ENCODE measurements at regions not wholly inside any gene's neighbourhood (a gene's known extent, or its start where the extent isn't known, plus 50 kb on each side); places are given as distances from the start of the nearest gene placed in this dataset.

- peak; percentile 78 for DNase-seq
Observed at GRCh38 chr9:87049929-87050608, 102.8 kb upstream of the GAS1 start.

- no peak for DNase-seq
Observed at GRCh38 chr9:87054999-87055686, 107.8 kb upstream of the GAS1 start.

- no peak for DNase-seq
Observed at GRCh38 chr9:87059772-87060171, 112.5 kb upstream of the GAS1 start.

- no peak for DNase-seq
Observed at GRCh38 chr9:87062746-87063145, 115.4 kb upstream of the GAS1 start.

- no peak for DNase-seq
Observed at GRCh38 chr9:87063246-87063645, 115.9 kb upstream of the GAS1 start.

GRCh38 chr9:87063871-87064270, 116.6 kb upstream of the GAS1 start:
- peak; percentile 79 for DNase-seq

- no peak for DNase-seq
Observed at GRCh38 chr9:87064311-87064710, 117.0 kb upstream of the GAS1 start.

- peak; percentile 33 for DNase-seq
Observed at GRCh38 chr9:87065981-87066380, 118.7 kb upstream of the GAS1 start.

GRCh38 chr9:87067426-87067825, 120.1 kb upstream of the GAS1 start:
- no peak for DNase-seq

GRCh38 chr9:87068177-87068840, 121.0 kb upstream of the GAS1 start:
- no peak for DNase-seq

GRCh38 chr9:87069690-87070089, 122.4 kb upstream of the GAS1 start:
- no peak for DNase-seq

GRCh38 chr9:87070336-87070735, 123.0 kb upstream of the GAS1 start:
- DNase-seq: no peak

GRCh38 chr9:87071473-87071872, 124.2 kb upstream of the GAS1 start:
- DNase-seq: no peak

- DNase-seq: no peak
Observed at GRCh38 chr9:87073692-87074091, 126.4 kb upstream of the GAS1 start.

GRCh38 chr9:87075537-87075936, 128.2 kb upstream of the GAS1 start:
- DNase-seq: no peak

GRCh38 chr9:87076825-87077224, 129.5 kb upstream of the GAS1 start:
- DNase-seq: no peak

GRCh38 chr9:87077986-87078385, 130.7 kb upstream of the GAS1 start:
- no peak for DNase-seq

GRCh38 chr9:87080512-87081264, 133.4 kb upstream of the GAS1 start:
- DNase-seq: peak; percentile 35

- DNase-seq: no peak
Observed at GRCh38 chr9:87081503-87081902, 134.2 kb upstream of the GAS1 start.

GRCh38 chr9:87083986-87084385, 136.7 kb upstream of the GAS1 start:
- DNase-seq: no peak

GRCh38 chr9:87084407-87084806, 137.1 kb upstream of the GAS1 start:
- DNase-seq: no peak

GRCh38 chr9:87085073-87085472, 137.8 kb upstream of the GAS1 start:
- DNase-seq: no peak

GRCh38 chr9:87085521-87085920, 138.2 kb upstream of the GAS1 start:
- no peak for DNase-seq

Measured in fibroblast of skin of back (primary cell).